Panc1 (cell line): ENCODE measurements at regions not wholly inside any gene's neighbourhood (a gene's known extent, or its start where the extent isn't known, plus 50 kb on each side); places are given as distances from the start of the nearest gene placed in this dataset.
A peak's percentile ranks its signal among the peaks of the same experiment; 100 is the strongest.

Experiments used
- ATAC-seq: fragments of 200-7000 bp; cut with Tn5 transposase; 2 replicates; pipeline ENCODE4 v1.9.1; 2020; ENCODE audit warnings: mild to moderate bottlenecking, moderate library complexity
- BruUV-seq: library from RNA; stranded (reverse); fragments of 400-500 nt; replicated peaks from 2 replicates; lab custom pipeline; 2021; lab: Mats Ljungman, UMichigan
- CTCF ChIA-PET: fragments of 300-600 bp; sonication (Branson Sonifier 250); formaldehyde crosslinking; loops from one replicate; lab custom pipeline; 2022; ENCODE audit warnings: antibody characterized with exemption; lab: Charles Lee
- POLR2A ChIA-PET: fragments of 300-600 bp; sonication (Branson Sonifier 250); formaldehyde crosslinking; loops from one replicate; lab custom pipeline; 2022; ENCODE audit warnings: antibody characterized with exemption; lab: Charles Lee
- DNase-seq: peaks from one replicate; pipeline ENCODE4 v3.0.0-alpha.2; 2010; ENCODE audit warnings: low read depth, low spot score
- H3K27ac ChIP-seq: 2 replicates; pipeline ENCODE4 v1.5.1; 2011; ENCODE audit warnings: mild to moderate bottlenecking, low read length, inconsistent platforms
- H3K27me3 ChIP-seq: fragments of 200-500 bp; sonication (Bioruptor generic); 2 replicates; pipeline ENCODE4 v1.6.0; 2014; ENCODE audit warnings: low read length, inconsistent platforms; ENCODE audit not compliant: control insufficient read depth, insufficient read depth
- H3K36me3 ChIP-seq: fragments of 200-500 bp; sonication (Bioruptor generic); 2 replicates; pipeline ENCODE4 v1.5.1; 2014; ENCODE audit warnings: inconsistent platforms, mild to moderate bottlenecking, low read length, moderate library complexity; ENCODE audit not compliant: control insufficient read depth, insufficient read depth
- H3K4me1 ChIP-seq: 2 replicates; pipeline ENCODE4 v1.5.1; 2011; ENCODE audit warnings: inconsistent platforms, mild to moderate bottlenecking, low read length, moderate library complexity; ENCODE audit not compliant: control insufficient read depth, insufficient read depth
- H3K4me3 ChIP-seq, 2 experiments: 2 replicates each; pipeline ENCODE4 v1.5.1; 2011 to 2012; ENCODE audit warnings: low read depth in 2 of 2, low read length in 2 of 2, mild to moderate bottlenecking in 2 of 2, inconsistent platforms in 1 of 2, moderate library complexity in 1 of 2
- H3K9me3 ChIP-seq: fragments of 200-500 bp; sonication (Bioruptor generic); 2 replicates; pipeline ENCODE4 v1.5.1; 2014; ENCODE audit warnings: low read depth, mild to moderate bottlenecking, inconsistent platforms, low read length, moderate library complexity; ENCODE audit not compliant: control insufficient read depth, insufficient read depth
- CTCF ChIP-seq: fragments of 450-650 bp; IDR thresholded peaks from 2 replicates; pipeline ENCODE4 v1.5.1; 2017; ENCODE audit warnings: mild to moderate bottlenecking
- POLR2AphosphoS5 ChIP-seq: IDR thresholded peaks from 2 replicates; pipeline ENCODE4 v1.6.1; 2012; ENCODE audit warnings: mild to moderate bottlenecking, low read depth, low read length, moderate library complexity
- SIN3A ChIP-seq: IDR thresholded peaks from 2 replicates; pipeline ENCODE4 v1.6.1; 2012; ENCODE audit warnings: low read depth, mild to moderate bottlenecking, low read length, moderate library complexity, borderline replicate concordance; ENCODE audit not compliant: insufficient read depth
- TCF7L2 ChIP-seq: IDR thresholded peaks from 2 replicates; pipeline ENCODE4 v1.6.1; 2011; ENCODE audit warnings: mild to moderate bottlenecking, low read depth, low read length, inconsistent platforms
- in situ Hi-C: cut with HindIII; loops from 2 replicates; pipeline ENCODE4 v1.10.0; 2016; ENCODE audit warnings: low sequenced_read_pairs, low pct_unique_long_range_greater_than_20kb
- intact Hi-C: fragments of 100-400 bp; cut with micrococcal nuclease; formaldehyde crosslinking; loops from one replicate; pipeline ENCODE4 v1.10.0; 2022; ENCODE audit not compliant: unreplicated experiment
- TF ChIP-seq, protein P1 (sequence below), 2 experiments: IDR thresholded peaks; 2 replicates each; pipeline ENCODE4 v1.6.1; 2011 to 2012; ENCODE audit warnings: low read depth in 2 of 2, control low read depth in 1 of 2, low read length in 1 of 2, mild to moderate bottlenecking in 1 of 2, moderate library complexity in 1 of 2; ENCODE audit not compliant: insufficient read depth in 1 of 2

GRCh38 chr3:22117751-22118346, 366.8 kb upstream of the ZNF385D start:
- POLR2A ChIA-PET, result no interaction called here

DNA sequence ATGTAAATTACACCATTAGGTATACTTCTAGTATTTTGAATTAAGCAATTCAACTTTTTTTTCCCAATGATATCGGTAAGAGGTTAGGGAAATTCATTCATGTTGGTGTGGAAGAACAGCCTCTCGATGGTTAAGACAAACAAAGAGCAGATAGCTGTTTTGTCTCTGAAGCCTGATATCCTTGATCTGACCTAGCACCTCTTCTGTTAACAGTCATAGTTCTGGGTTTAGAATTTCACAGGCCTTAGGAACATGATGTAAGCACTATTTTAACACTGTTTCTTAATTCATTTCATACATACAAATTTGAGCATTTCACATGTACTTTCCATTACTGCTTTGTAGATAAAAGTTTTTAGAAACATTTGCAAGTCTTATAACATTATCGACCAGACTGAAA, 367.5 kb upstream of the ZNF385D start:
- no peak for TF ChIP-seq SIN3A
- no peak for TF ChIP-seq TCF7L2
- TF ChIP-seq POLR2AphosphoS5, result no peak
- no peak for TF ChIP-seq CTCF
- TF ChIP-seq, protein P1, sequence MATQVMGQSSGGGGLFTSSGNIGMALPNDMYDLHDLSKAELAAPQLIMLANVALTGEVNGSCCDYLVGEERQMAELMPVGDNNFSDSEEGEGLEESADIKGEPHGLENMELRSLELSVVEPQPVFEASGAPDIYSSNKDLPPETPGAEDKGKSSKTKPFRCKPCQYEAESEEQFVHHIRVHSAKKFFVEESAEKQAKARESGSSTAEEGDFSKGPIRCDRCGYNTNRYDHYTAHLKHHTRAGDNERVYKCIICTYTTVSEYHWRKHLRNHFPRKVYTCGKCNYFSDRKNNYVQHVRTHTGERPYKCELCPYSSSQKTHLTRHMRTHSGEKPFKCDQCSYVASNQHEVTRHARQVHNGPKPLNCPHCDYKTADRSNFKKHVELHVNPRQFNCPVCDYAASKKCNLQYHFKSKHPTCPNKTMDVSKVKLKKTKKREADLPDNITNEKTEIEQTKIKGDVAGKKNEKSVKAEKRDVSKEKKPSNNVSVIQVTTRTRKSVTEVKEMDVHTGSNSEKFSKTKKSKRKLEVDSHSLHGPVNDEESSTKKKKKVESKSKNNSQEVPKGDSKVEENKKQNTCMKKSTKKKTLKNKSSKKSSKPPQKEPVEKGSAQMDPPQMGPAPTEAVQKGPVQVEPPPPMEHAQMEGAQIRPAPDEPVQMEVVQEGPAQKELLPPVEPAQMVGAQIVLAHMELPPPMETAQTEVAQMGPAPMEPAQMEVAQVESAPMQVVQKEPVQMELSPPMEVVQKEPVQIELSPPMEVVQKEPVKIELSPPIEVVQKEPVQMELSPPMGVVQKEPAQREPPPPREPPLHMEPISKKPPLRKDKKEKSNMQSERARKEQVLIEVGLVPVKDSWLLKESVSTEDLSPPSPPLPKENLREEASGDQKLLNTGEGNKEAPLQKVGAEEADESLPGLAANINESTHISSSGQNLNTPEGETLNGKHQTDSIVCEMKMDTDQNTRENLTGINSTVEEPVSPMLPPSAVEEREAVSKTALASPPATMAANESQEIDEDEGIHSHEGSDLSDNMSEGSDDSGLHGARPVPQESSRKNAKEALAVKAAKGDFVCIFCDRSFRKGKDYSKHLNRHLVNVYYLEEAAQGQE (IDR thresholded peaks at IDR 0.05; ENCODE audit: insufficient read depth in 1 of 2, low read depth in 2 of 2, low read length in 1 of 2), result no peak
- no peak for DNase-seq
- no TSS peak for BruUV-seq
- Histone ChIP-seq H3K4me3 (no peak overlapping the region), H3K9me3 (no peaks in the 10 kb centered on the region), H3K27me3 (no peaks in the 10 kb centered on the region), H3K36me3 (no peaks in the 10 kb centered on the region), H3K27ac (no peak overlapping the region), H3K4me1 (no peaks in the 10 kb centered on the region)
- ChIA-PET POLR2A (no interaction called here), CTCF (no interaction called here)
- no peak for ATAC-seq
- in situ Hi-C loops (no loop called here), intact Hi-C loops (loop anchor here (5.0 to 10.0 kb wide), 4 partner anchors 224 to 1891 kb away; partner anchors contain the start of gene ZNF385D)

More at GRCh38 chr3:22117751-22118346, 366.8 kb upstream of the ZNF385D start:
- TF ChIP-seq SIN3A (no peak), POLR2AphosphoS5 (no peak), CTCF (peak; percentile 15; the same call in 1 of the 2 replicates)
- TF ChIP-seq, protein P1 (IDR thresholded peaks at IDR 0.05; ENCODE audit: insufficient read depth in 1 of 2, low read depth in 2 of 2, low read length in 1 of 2), result no peak
- intact Hi-C loops, result loop anchor here (5.0 to 10.0 kb wide), 4 partner anchors 223 to 1891 kb away; partner anchors contain the start of gene ZNF385D
- no peaks in the 10 kb centered on the region for H3K27me3 ChIP-seq
- H3K4me1 ChIP-seq, result no peaks in the 10 kb centered on the region
- no TSS peak for BruUV-seq
- in situ Hi-C loops, result no loop called here
- no peaks in the 10 kb centered on the region for H3K9me3 ChIP-seq
- CTCF ChIA-PET, result no interaction called here
- H3K27ac ChIP-seq, result no peak overlapping the region
- ATAC-seq (no peak), DNase-seq (peak; percentile 4)
- no peaks in the 10 kb centered on the region for H3K36me3 ChIP-seq
- no peak overlapping the region for H3K4me3 ChIP-seq
